Left hindlimb (tissue), 1 donor: ENCODE measurements at regions not wholly inside any gene's neighbourhood (a gene's known extent, or its start where the extent isn't known, plus 50 kb on each side); places are given as distances from the start of the nearest gene placed in this dataset.

ENCODE experiments used
- DNase-seq: peaks from one replicate; pipeline ENCODE4 v3.0.0-alpha.2; 2018

GRCh38 chr11:19558189-19558986 is 154.2 kb upstream of the NAV2 start:
- DNase-seq, result no peak

GRCh38 chr11:19557720-19558140 is 154.9 kb upstream of the NAV2 start:
- peak; percentile 72 for DNase-seq

GRCh38 chr11:19557185-19557584 is 155.5 kb upstream of the NAV2 start:
- no peak for DNase-seq

GRCh38 chr11:19555266-19555665 is 157.4 kb upstream of the NAV2 start:
- DNase-seq, result no peak

GRCh38 chr11:19553683-19554333 is 158.8 kb upstream of the NAV2 start:
- DNase-seq, result peak; percentile 81

GRCh38 chr11:19552656-19553260 is 159.9 kb upstream of the NAV2 start:
- no peak for DNase-seq

- DNase-seq, result no peak
These were observed 160.5 kb upstream of the NAV2 start for GRCh38 chr11:19552161-19552560.

GRCh38 chr11:19551457-19551856 is 161.2 kb upstream of the NAV2 start:
- DNase-seq, result no peak

- no peak for DNase-seq
These were observed 165.6 kb upstream of the NAV2 start for GRCh38 chr11:19547044-19547443.

- DNase-seq, result no peak
These were observed 166.3 kb upstream of the NAV2 start for GRCh38 chr11:19546325-19546724.

GRCh38 chr11:19541521-19542049 is 171.1 kb upstream of the NAV2 start:
- no peak for DNase-seq

- DNase-seq, result no peak
These were observed 172.8 kb upstream of the NAV2 start for GRCh38 chr11:19539861-19540260.

- no peak for DNase-seq
These were observed 174.7 kb upstream of the NAV2 start for GRCh38 chr11:19537803-19538453.

GRCh38 chr11:19536131-19536530 is 176.5 kb upstream of the NAV2 start:
- no peak for DNase-seq

GRCh38 chr11:19530505-19530904 is 182.1 kb upstream of the NAV2 start:
- no peak for DNase-seq

- DNase-seq, result no peak
These were observed 186.5 kb upstream of the NAV2 start for GRCh38 chr11:19526119-19526518.

GRCh38 chr11:19525714-19526113 is 186.9 kb upstream of the NAV2 start:
- DNase-seq, result no peak

GRCh38 chr11:19525276-19525675 is 187.4 kb upstream of the NAV2 start:
- DNase-seq, result no peak

GRCh38 chr11:19524171-19524671 is 188.4 kb upstream of the NAV2 start:
- no peak for DNase-seq

GRCh38 chr11:19520681-19521080 is 192.0 kb upstream of the NAV2 start:
- no peak for DNase-seq

- no peak for DNase-seq
These were observed 192.6 kb upstream of the NAV2 start for GRCh38 chr11:19519912-19520641.

- DNase-seq, result no peak
These were observed 193.3 kb upstream of the NAV2 start for GRCh38 chr11:19519353-19519752.
